Endothelial cell of umbilical vein (primary cell): ENCODE measurements at regions not wholly inside any gene's neighbourhood (a gene's known extent, or its start where the extent isn't known, plus 50 kb on each side); places are given as distances from the start of the nearest gene placed in this dataset.

Experiments used
- EZH2 ChIP-seq: IDR thresholded peaks from 2 replicates; pipeline ENCODE4 v1.6.1; 2012; ENCODE audit warnings: borderline replicate concordance, low read depth, mild to moderate bottlenecking, moderate library complexity, low read length, inconsistent platforms; ENCODE audit not compliant: severe bottlenecking
- FOS ChIP-seq: IDR thresholded peaks from 2 replicates; pipeline ENCODE4 v1.6.1; 2011; ENCODE audit warnings: mild to moderate bottlenecking, low read length, moderate library complexity, borderline replicate concordance; ENCODE audit not compliant: insufficient read depth
- GATA2 ChIP-seq: IDR thresholded peaks from 2 replicates; pipeline ENCODE4 v1.7.0; 2011; ENCODE audit warnings: low read depth, mild to moderate bottlenecking, moderate library complexity, mixed read lengths, low read length; ENCODE audit not compliant: insufficient read length, insufficient read depth
- JUN ChIP-seq: IDR thresholded peaks from 2 replicates; pipeline ENCODE4 v1.6.1; 2011; ENCODE audit warnings: borderline replicate concordance, low read depth; ENCODE audit not compliant: insufficient read length, insufficient read depth
- MAX ChIP-seq: IDR thresholded peaks from 2 replicates; pipeline ENCODE4 v1.6.1; 2011; ENCODE audit not compliant: insufficient read depth, insufficient read length
- MYC ChIP-seq: IDR thresholded peaks from one replicate; pipeline ENCODE4 v1.6.1; 2011; ENCODE audit warnings: mild to moderate bottlenecking, low read depth, low read length
- POLR2A ChIP-seq: IDR thresholded peaks from 2 replicates; pipeline ENCODE4 v1.6.1; 2012; ENCODE audit warnings: low read depth, mild to moderate bottlenecking, control low read depth, low read length
- POLR2AphosphoS5 ChIP-seq: IDR thresholded peaks from 2 replicates; pipeline ENCODE4 v1.6.1; 2012; ENCODE audit warnings: low read depth, mild to moderate bottlenecking, control low read depth, low read length, moderate library complexity; ENCODE audit not compliant: insufficient read depth
- TF ChIP-seq, protein P1 (sequence below), 2 donors: IDR thresholded peaks; 1 replicate in 1 of 2; 2 replicates in 1 of 2; pipeline ENCODE4 v1.5.1; 2011; ENCODE audit warnings: low read length in 2 of 2, mild to moderate bottlenecking in 2 of 2, moderate library complexity in 2 of 2, control low read depth in 1 of 2, inconsistent platforms in 1 of 2, low read depth in 1 of 2; ENCODE audit not compliant: insufficient read depth in 1 of 2; ENCODE audit errors: extremely low read depth in 1 of 2

DNA sequence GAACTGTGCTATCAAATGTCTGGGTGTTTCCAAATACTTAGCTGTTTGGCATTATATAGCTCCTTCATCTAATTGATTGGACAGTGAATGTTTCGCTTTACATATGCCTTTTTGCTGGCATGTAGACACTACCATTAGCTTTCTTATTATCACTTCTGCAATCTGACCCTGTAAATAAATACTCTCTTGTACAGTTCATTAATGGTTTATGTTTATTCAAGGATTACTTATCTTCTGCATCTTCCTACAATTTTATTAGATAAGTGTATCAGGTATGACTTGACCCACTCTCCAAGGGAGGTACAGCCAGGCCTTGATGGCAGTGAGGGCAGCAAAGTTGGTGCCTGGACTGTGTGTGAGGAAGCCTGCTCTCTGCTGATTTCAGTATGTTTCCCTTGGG is 614.1 kb upstream of the SETBP1 start:
- TF ChIP-seq, protein P1, sequence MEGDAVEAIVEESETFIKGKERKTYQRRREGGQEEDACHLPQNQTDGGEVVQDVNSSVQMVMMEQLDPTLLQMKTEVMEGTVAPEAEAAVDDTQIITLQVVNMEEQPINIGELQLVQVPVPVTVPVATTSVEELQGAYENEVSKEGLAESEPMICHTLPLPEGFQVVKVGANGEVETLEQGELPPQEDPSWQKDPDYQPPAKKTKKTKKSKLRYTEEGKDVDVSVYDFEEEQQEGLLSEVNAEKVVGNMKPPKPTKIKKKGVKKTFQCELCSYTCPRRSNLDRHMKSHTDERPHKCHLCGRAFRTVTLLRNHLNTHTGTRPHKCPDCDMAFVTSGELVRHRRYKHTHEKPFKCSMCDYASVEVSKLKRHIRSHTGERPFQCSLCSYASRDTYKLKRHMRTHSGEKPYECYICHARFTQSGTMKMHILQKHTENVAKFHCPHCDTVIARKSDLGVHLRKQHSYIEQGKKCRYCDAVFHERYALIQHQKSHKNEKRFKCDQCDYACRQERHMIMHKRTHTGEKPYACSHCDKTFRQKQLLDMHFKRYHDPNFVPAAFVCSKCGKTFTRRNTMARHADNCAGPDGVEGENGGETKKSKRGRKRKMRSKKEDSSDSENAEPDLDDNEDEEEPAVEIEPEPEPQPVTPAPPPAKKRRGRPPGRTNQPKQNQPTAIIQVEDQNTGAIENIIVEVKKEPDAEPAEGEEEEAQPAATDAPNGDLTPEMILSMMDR (IDR thresholded peaks at IDR 0.05; ENCODE audit: extremely low read depth in 1 of 2, insufficient read depth in 1 of 2, low read depth in 1 of 2, low read length in 2 of 2): no peak
- TF ChIP-seq POLR2A: no peak
- TF ChIP-seq MAX: no peak
- no peak for TF ChIP-seq EZH2
- TF ChIP-seq JUN: no peak
- TF ChIP-seq POLR2AphosphoS5: no peak
- no peak for TF ChIP-seq GATA2
- no peak for TF ChIP-seq MYC
- no peak for TF ChIP-seq FOS
